ENCODE measurements at regions not wholly inside any gene's neighbourhood (a gene's known extent, or its start where the extent isn't known, plus 50 kb on each side); places are given as distances from the start of the nearest gene placed in this dataset.

DNA sequence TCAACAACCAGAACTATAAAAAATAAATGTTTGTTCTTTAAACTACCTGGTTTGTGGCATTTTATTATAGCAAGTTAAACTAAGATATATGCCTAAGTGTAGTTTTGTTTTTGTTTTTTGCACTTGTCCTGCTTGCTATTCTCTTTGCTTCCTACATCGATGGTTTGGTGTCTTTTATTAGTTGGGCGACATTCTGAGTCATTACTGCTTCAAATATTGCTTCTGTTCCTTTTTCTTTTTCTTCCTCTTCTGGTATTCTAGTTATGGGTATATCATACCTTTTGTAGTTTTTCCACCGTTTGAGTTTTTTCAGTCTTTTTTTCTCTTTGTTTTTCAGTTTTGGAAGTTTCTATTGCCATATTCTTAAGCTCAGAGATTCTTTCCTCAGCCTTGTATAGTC is 86.9 kb downstream of the MACIR start:
- no peak overlapping the region for H3K27ac ChIP-seq
- intact Hi-C loops (cut with DNase I) = no loop called here
- no peaks in the 10 kb centered on the region for H3K9me3 ChIP-seq
- no peak for TF ChIP-seq EP300 (IDR thresholded peaks at IDR 0.05)
- TF ChIP-seq, protein P1, sequence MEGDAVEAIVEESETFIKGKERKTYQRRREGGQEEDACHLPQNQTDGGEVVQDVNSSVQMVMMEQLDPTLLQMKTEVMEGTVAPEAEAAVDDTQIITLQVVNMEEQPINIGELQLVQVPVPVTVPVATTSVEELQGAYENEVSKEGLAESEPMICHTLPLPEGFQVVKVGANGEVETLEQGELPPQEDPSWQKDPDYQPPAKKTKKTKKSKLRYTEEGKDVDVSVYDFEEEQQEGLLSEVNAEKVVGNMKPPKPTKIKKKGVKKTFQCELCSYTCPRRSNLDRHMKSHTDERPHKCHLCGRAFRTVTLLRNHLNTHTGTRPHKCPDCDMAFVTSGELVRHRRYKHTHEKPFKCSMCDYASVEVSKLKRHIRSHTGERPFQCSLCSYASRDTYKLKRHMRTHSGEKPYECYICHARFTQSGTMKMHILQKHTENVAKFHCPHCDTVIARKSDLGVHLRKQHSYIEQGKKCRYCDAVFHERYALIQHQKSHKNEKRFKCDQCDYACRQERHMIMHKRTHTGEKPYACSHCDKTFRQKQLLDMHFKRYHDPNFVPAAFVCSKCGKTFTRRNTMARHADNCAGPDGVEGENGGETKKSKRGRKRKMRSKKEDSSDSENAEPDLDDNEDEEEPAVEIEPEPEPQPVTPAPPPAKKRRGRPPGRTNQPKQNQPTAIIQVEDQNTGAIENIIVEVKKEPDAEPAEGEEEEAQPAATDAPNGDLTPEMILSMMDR (IDR thresholded peaks at IDR 0.05) = no peak
- no peak for TF ChIP-seq POLR2A (IDR thresholded peaks at IDR 0.05)
- H3K27me3 ChIP-seq = no peaks in the 10 kb centered on the region
- H3K36me3 ChIP-seq = no peaks in the 10 kb centered on the region
- no peak for DNase-seq
- WGBS, 3 donors = 86 to 92% (median 91%) methylated on average over 3 of the region's 3 CpGs
- H3K4me3 ChIP-seq = no peak overlapping the region
- H3K4me1 ChIP-seq (ENCODE audit: insufficient read depth) = no peaks in the 10 kb centered on the region

DNA sequence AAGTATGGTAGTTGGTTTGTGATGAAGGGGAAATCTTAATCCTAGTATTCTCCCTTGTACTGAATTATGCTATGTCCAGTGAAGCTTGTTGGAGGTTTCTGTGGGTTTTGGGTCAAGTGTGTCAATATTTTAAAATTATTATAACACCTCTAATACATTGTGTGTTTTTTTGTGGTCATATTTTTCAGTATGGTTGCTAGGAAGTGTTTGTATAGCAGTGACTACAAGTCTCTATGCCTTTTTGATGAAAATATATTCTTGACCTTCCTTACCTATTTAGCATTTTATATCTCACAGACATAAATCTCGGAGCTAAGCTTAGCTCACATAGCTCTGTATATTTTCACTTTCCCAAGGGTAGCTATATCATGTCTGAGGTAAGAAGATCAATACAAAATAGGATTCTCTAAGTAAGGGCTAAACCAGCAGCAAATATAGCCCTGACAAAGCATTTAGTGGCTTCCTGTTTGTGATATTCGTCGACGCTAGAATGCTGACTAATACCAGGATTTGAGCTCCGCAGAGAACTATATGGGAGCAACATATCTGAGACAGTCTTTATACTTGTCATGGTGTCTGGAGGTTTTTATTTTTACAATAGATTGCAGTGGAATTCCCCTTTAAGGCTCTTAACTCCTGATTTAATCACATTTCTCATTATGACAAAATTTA is 82.3 kb downstream of the MACIR start:
- WGBS, 3 donors = 81 to 87% (median 87%) methylated on average over 5 of the region's 5 CpGs
- no peaks in the 10 kb centered on the region for H3K9me3 ChIP-seq
- intact Hi-C loops (cut with DNase I) = no loop called here
- no peak overlapping the region for H3K27ac ChIP-seq
- no peak for TF ChIP-seq POLR2A (IDR thresholded peaks at IDR 0.05)
- TF ChIP-seq, protein P1 (IDR thresholded peaks at IDR 0.05) = no peak
- DNase-seq = no peak
- no peaks in the 10 kb centered on the region for H3K27me3 ChIP-seq
- H3K4me1 ChIP-seq (ENCODE audit: insufficient read depth) = no peaks in the 10 kb centered on the region
- no peak overlapping the region for H3K4me3 ChIP-seq
- no peaks in the 10 kb centered on the region for H3K36me3 ChIP-seq

DNA sequence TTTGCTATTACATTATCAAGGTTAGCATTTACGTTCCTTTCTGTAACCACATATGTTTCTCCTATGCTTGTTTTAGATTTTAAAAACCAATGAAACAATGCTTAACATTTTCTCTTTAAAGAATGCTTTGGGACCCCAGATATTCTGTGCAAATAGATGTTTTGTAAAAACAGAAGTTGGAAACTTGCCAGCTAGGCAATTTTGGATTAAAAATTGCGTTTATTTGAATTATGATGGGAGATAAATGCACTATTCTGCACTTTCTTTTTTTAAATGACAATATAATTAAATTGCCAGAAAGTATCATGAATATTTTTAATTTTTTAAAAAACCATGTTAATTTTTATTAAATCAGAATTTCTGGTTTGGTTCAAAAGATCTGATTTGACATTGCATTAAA is 81.6 kb downstream of the MACIR start:
- 74 to 78% (median 76%) methylated on average over 2 of the region's 2 CpGs for WGBS, 3 donors
- TF ChIP-seq POLR2A (IDR thresholded peaks at IDR 0.05) (no peak), EP300 (IDR thresholded peaks at IDR 0.05) (no peak)
- TF ChIP-seq, protein P1 (IDR thresholded peaks at IDR 0.05) = no peak
- Histone ChIP-seq H3K4me1 (ENCODE audit: insufficient read depth) (no peaks in the 10 kb centered on the region), H3K27me3 (no peaks in the 10 kb centered on the region), H3K36me3 (no peaks in the 10 kb centered on the region), H3K27ac (no peak overlapping the region), H3K9me3 (no peaks in the 10 kb centered on the region), H3K4me3 (no peak overlapping the region)
- no peak for DNase-seq
- intact Hi-C loops (cut with DNase I) = no loop called here

DNA sequence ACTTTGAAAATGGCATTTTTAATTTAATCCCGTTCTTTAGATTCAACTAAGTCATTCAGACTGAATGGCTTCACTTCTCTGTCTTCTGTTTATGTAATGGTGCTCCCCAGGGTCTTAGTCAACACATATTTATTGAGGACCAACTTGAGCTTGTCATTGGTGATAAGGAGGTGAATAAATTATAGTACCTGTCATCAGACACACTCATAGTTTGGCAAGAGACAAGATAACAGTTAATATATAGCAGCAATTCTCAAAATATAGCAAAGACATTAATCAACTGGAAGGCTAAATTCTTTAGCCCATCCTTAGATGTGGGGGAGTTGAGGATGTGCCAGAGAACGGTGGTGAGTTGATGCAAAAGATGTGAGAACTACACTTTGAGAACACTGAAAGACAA is 78.4 kb downstream of the MACIR start:
- Histone ChIP-seq H3K27me3 (no peaks in the 10 kb centered on the region), H3K4me1 (ENCODE audit: insufficient read depth) (no peaks in the 10 kb centered on the region), H3K36me3 (no peaks in the 10 kb centered on the region), H3K9me3 (no peaks in the 10 kb centered on the region), H3K4me3 (no peak overlapping the region), H3K27ac (no peak overlapping the region)
- intact Hi-C loops (cut with DNase I) = no loop called here
- DNase-seq = no peak
- WGBS, 3 donors = 31 to 42% (median 40%) methylated on average over 2 of the region's 2 CpGs
- TF ChIP-seq, protein P1 (IDR thresholded peaks at IDR 0.05) = no peak
- TF ChIP-seq EP300 (IDR thresholded peaks at IDR 0.05) = no peak
- TF ChIP-seq POLR2A (IDR thresholded peaks at IDR 0.05) = no peak
